Naive thymus-derived CD8-positive, alpha-beta T cell (primary cell): ENCODE measurements at regions not wholly inside any gene's neighbourhood (a gene's known extent, or its start where the extent isn't known, plus 50 kb on each side); places are given as distances from the start of the nearest gene placed in this dataset.
"Not testable (repeated sequence)": the region's sequence is repeated elsewhere in the genome, so short reads cannot be mapped to it uniquely, and the experiment has no call there.

ENCODE experiments used
- ATAC-seq, 2 donors: fragments of 150-1000 bp; cut with Tn5 transposase in 1 of 2; sonication (Bioruptor Pico), chemical (Tn5 transposase) in 1 of 2; 1 replicate in 1 of 2; 2 replicates in 1 of 2; pipeline ENCODE4 v1.10.0; 2021; ENCODE audit warnings: mild to moderate bottlenecking in 2 of 2, moderate library complexity in 2 of 2
- POLR2A ChIA-PET: fragments of 350-600 bp; sonication (Branson Sonifier 250); formaldehyde crosslinking; loops from one replicate; lab custom pipeline; 2021; ENCODE audit warnings: antibody characterized with exemption; lab: Charles Lee
- DNase-seq, 10 donors: peaks; one replicate each; pipeline versions ENCODE4 v3.0.0 to v3.0.0-alpha.2; 2020 to 2022
- H3K27ac Mint-ChIP-seq, 10 donors: one replicate each; pipeline ENCODE4 v1.8.0; 2020 to 2022; ENCODE audit warnings: mild to moderate bottlenecking in 10 of 10, mixed read lengths in 10 of 10, moderate library complexity in 4 of 10, inconsistent platforms in 1 of 10
- H3K27me3 Mint-ChIP-seq, 5 donors: one replicate each; pipeline ENCODE4 v1.8.0; 2021 to 2022; ENCODE audit warnings: mixed read lengths in 5 of 5
- H3K36me3 Mint-ChIP-seq, 3 donors: one replicate each; pipeline ENCODE4 v1.8.0; 2020 to 2022; ENCODE audit warnings: mixed read lengths in 3 of 3, mild to moderate bottlenecking in 2 of 3, inconsistent platforms in 1 of 3
- H3K4me1 Mint-ChIP-seq, 4 donors: one replicate each; pipeline ENCODE4 v1.8.0; 2021 to 2022; ENCODE audit warnings: mixed read lengths in 4 of 4
- H3K4me3 Mint-ChIP-seq, 10 donors: one replicate each; pipeline ENCODE4 v1.8.0; 2020 to 2022; ENCODE audit warnings: mild to moderate bottlenecking in 10 of 10, mixed read lengths in 10 of 10, moderate library complexity in 6 of 10, inconsistent platforms in 1 of 10
- H3K9me3 Mint-ChIP-seq, 9 donors: one replicate each; pipeline ENCODE4 v1.8.0; 2020 to 2022; ENCODE audit warnings: mixed read lengths in 9 of 9, mild to moderate bottlenecking in 3 of 9, inconsistent platforms in 1 of 9, moderate library complexity in 1 of 9

- H3K36me3 Mint-ChIP-seq: no peaks in the 10 kb centered on the region
- H3K4me1 Mint-ChIP-seq: no peaks in the 10 kb centered on the region
- H3K27ac Mint-ChIP-seq: no peak overlapping the region
- peaks cover 0 to 11% (median 0%) of the 10 kb centered on the region in 9 donors for H3K9me3 Mint-ChIP-seq
- POLR2A ChIA-PET: no interaction called here
- no peak for ATAC-seq
- no peaks in the 10 kb centered on the region for H3K27me3 Mint-ChIP-seq
- no peak overlapping the region for H3K4me3 Mint-ChIP-seq
- DNase-seq: no peak
Observed at GRCh38 chr2:150125188-150125587, 362.3 kb downstream of the RND3 start.

- Mint-ChIP-seq H3K27me3 (no peaks in the 10 kb centered on the region), H3K27ac (no peak overlapping the region), H3K4me3 (no peak overlapping the region), H3K4me1 (no peaks in the 10 kb centered on the region), H3K9me3 (peaks cover 0 to 11% (median 0%) of the 10 kb centered on the region in 9 donors), H3K36me3 (no peaks in the 10 kb centered on the region)
- no peak for DNase-seq
- POLR2A ChIA-PET: no interaction called here
- no peak for ATAC-seq
Observed at GRCh38 chr2:150124739-150125138, 362.7 kb downstream of the RND3 start.

GRCh38 chr2:150122871-150123613 is 364.4 kb downstream of the RND3 start:
- POLR2A ChIA-PET: no interaction called here
- Mint-ChIP-seq H3K36me3 (no peaks in the 10 kb centered on the region), H3K4me3 (no peak overlapping the region), H3K4me1 (no peaks in the 10 kb centered on the region), H3K27ac (no peak overlapping the region), H3K27me3 (no peaks in the 10 kb centered on the region), H3K9me3 (peaks cover 0 to 3% (median 0%) of the 10 kb centered on the region in 9 donors)
- DNase-seq (no peak), ATAC-seq (no peak)

GRCh38 chr2:150122156-150122555 is 365.3 kb downstream of the RND3 start:
- H3K36me3 Mint-ChIP-seq: no peaks in the 10 kb centered on the region
- peaks cover 0 to 3% (median 0%) of the 10 kb centered on the region in 9 donors for H3K9me3 Mint-ChIP-seq
- H3K4me1 Mint-ChIP-seq: no peaks in the 10 kb centered on the region
- no peaks in the 10 kb centered on the region for H3K27me3 Mint-ChIP-seq
- POLR2A ChIA-PET: no interaction called here
- no peak for DNase-seq
- no peak overlapping the region for H3K4me3 Mint-ChIP-seq
- H3K27ac Mint-ChIP-seq: no peak overlapping the region
- ATAC-seq: no peak

GRCh38 chr2:150120326-150120955 is 367.0 kb downstream of the RND3 start:
- POLR2A ChIA-PET: no interaction called here
- no peaks in the 10 kb centered on the region for H3K36me3 Mint-ChIP-seq
- no peak overlapping the region for H3K27ac Mint-ChIP-seq
- H3K9me3 Mint-ChIP-seq: peaks cover 0 to 3% (median 0%) of the 10 kb centered on the region in 9 donors
- H3K4me3 Mint-ChIP-seq: no peak overlapping the region
- no peaks in the 10 kb centered on the region for H3K27me3 Mint-ChIP-seq
- H3K4me1 Mint-ChIP-seq: no peaks in the 10 kb centered on the region
- no peak for DNase-seq
- no peak for ATAC-seq

- Mint-ChIP-seq H3K27ac (no peak overlapping the region), H3K4me3 (no peak overlapping the region), H3K4me1 (no peaks in the 10 kb centered on the region), H3K36me3 (no peaks in the 10 kb centered on the region), H3K9me3 (peaks cover 0 to 3% (median 0%) of the 10 kb centered on the region in 9 donors), H3K27me3 (no peaks in the 10 kb centered on the region)
- POLR2A ChIA-PET: no interaction called here
- DNase-seq: no peak
- ATAC-seq: no peak
Observed at GRCh38 chr2:150119819-150120218, 367.6 kb downstream of the RND3 start.

GRCh38 chr2:150114089-150114488 is 373.4 kb downstream of the RND3 start:
- H3K27ac Mint-ChIP-seq, DNase-seq, H3K9me3 Mint-ChIP-seq, H3K27me3 Mint-ChIP-seq, H3K4me1 Mint-ChIP-seq, H3K36me3 Mint-ChIP-seq, ATAC-seq, POLR2A ChIA-PET, H3K4me3 Mint-ChIP-seq: not testable (repeated sequence)

GRCh38 chr2:150110548-150110947 is 376.9 kb downstream of the RND3 start:
- Mint-ChIP-seq H3K4me3 (no peak overlapping the region), H3K27me3 (no peaks in the 10 kb centered on the region), H3K36me3 (no peaks in the 10 kb centered on the region), H3K27ac (no peak overlapping the region), H3K9me3 (peaks cover 0 to 11% (median 0%) of the 10 kb centered on the region in 9 donors), H3K4me1 (no peaks in the 10 kb centered on the region)
- POLR2A ChIA-PET: no interaction called here
- DNase-seq (no peak), ATAC-seq (no peak)

- DNase-seq (no peak), ATAC-seq (no peak)
- no peaks in the 10 kb centered on the region for H3K27me3 Mint-ChIP-seq
- no peaks in the 10 kb centered on the region for H3K36me3 Mint-ChIP-seq
- H3K4me1 Mint-ChIP-seq: no peaks in the 10 kb centered on the region
- no peak overlapping the region for H3K27ac Mint-ChIP-seq
- POLR2A ChIA-PET: no interaction called here
- H3K4me3 Mint-ChIP-seq: no peak overlapping the region
- H3K9me3 Mint-ChIP-seq: peaks cover 0 to 11% (median 2%) of the 10 kb centered on the region in 9 donors
Observed at GRCh38 chr2:150109912-150110311, 377.6 kb downstream of the RND3 start.

- Mint-ChIP-seq H3K4me1 (no peaks in the 10 kb centered on the region), H3K27me3 (no peaks in the 10 kb centered on the region), H3K4me3 (no peak overlapping the region), H3K9me3 (peaks cover 0 to 11% (median 2%) of the 10 kb centered on the region in 9 donors), H3K27ac (no peak overlapping the region), H3K36me3 (no peaks in the 10 kb centered on the region)
- ATAC-seq (no peak), DNase-seq (no peak)
- POLR2A ChIA-PET: no interaction called here
Observed at GRCh38 chr2:150109028-150109427, 378.4 kb downstream of the RND3 start.

GRCh38 chr2:150107816-150108215 is 379.7 kb downstream of the RND3 start:
- POLR2A ChIA-PET: no interaction called here
- no peak for DNase-seq
- Mint-ChIP-seq H3K9me3 (peaks cover 0 to 11% (median 2%) of the 10 kb centered on the region in 9 donors), H3K4me1 (no peaks in the 10 kb centered on the region), H3K27ac (no peak overlapping the region), H3K27me3 (no peaks in the 10 kb centered on the region), H3K36me3 (no peaks in the 10 kb centered on the region), H3K4me3 (no peak overlapping the region)
- ATAC-seq: no peak

- POLR2A ChIA-PET: no interaction called here
- DNase-seq: no peak
- Mint-ChIP-seq H3K4me3 (no peak overlapping the region), H3K27me3 (no peaks in the 10 kb centered on the region), H3K4me1 (no peaks in the 10 kb centered on the region), H3K9me3 (peaks cover 0 to 11% (median 2%) of the 10 kb centered on the region in 9 donors), H3K27ac (no peak overlapping the region), H3K36me3 (no peaks in the 10 kb centered on the region)
- no peak for ATAC-seq
Observed at GRCh38 chr2:150107170-150107569, 380.3 kb downstream of the RND3 start.

- no peaks in the 10 kb centered on the region for H3K36me3 Mint-ChIP-seq
- H3K9me3 Mint-ChIP-seq: peaks cover 0 to 15% (median 0%) of the 10 kb centered on the region in 9 donors
- POLR2A ChIA-PET: no interaction called here
- no peak overlapping the region for H3K27ac Mint-ChIP-seq
- DNase-seq (no peak), ATAC-seq (no peak)
- no peak overlapping the region for H3K4me3 Mint-ChIP-seq
- no peaks in the 10 kb centered on the region for H3K4me1 Mint-ChIP-seq
- H3K27me3 Mint-ChIP-seq: no peaks in the 10 kb centered on the region
Observed at GRCh38 chr2:150101947-150102346, 385.5 kb downstream of the RND3 start.
